HTR-8/SVneo (cell line): ENCODE measurements at regions not wholly inside any gene's neighbourhood (a gene's known extent, or its start where the extent isn't known, plus 50 kb on each side); places are given as distances from the start of the nearest gene placed in this dataset.
"Not testable (repeated sequence)": the region's sequence is repeated elsewhere in the genome, so short reads cannot be mapped to it uniquely, and the experiment has no call there.

Source experiments
- DNase-seq: peaks from one replicate; pipeline ENCODE4 v3.0.0; 2011; ENCODE audit warnings: low spot score, mixed read lengths; ENCODE audit not compliant: insufficient read length
- FAIRE-seq: peaks from 2 replicates; lab custom pipeline; 2011; peaks lifted over from hg19 to GRCh38; lab: Jason Lieb, UNC

- not testable (repeated sequence) for DNase-seq, FAIRE-seq
These were observed 855.2 kb upstream of the IGFBP7 start for GRCh38 chr4:57965431-57965830.

GRCh38 chr4:57945298-57945697, 835.1 kb upstream of the IGFBP7 start:
- no peak for FAIRE-seq
- DNase-seq, result no peak

GRCh38 chr4:57943682-57944081, 833.5 kb upstream of the IGFBP7 start:
- FAIRE-seq (no peak), DNase-seq (no peak)

GRCh38 chr4:57937326-57937725, 827.1 kb upstream of the IGFBP7 start:
- not testable (repeated sequence) for FAIRE-seq

GRCh38 chr4:57926311-57926710, 816.1 kb upstream of the IGFBP7 start:
- DNase-seq, result no peak
- FAIRE-seq, result no peak

More at GRCh38 chr4:57937326-57937725, 827.1 kb upstream of the IGFBP7 start:
- DNase-seq, result not testable (repeated sequence)

GRCh38 chr4:57924951-57925350, 814.8 kb upstream of the IGFBP7 start:
- no peak for DNase-seq
- FAIRE-seq, result no peak

GRCh38 chr4:57916479-57916878, 806.3 kb upstream of the IGFBP7 start:
- DNase-seq, result no peak
- FAIRE-seq, result no peak

GRCh38 chr4:57911203-57911602, 801.0 kb upstream of the IGFBP7 start:
- no peak for FAIRE-seq
- no peak for DNase-seq

- no peak for FAIRE-seq
- DNase-seq, result no peak
These were observed 800.0 kb upstream of the IGFBP7 start for GRCh38 chr4:57910151-57910550.

GRCh38 chr4:57905965-57906364, 795.8 kb upstream of the IGFBP7 start:
- DNase-seq (no peak), FAIRE-seq (no peak)

GRCh38 chr4:57877047-57877458, 766.9 kb upstream of the IGFBP7 start:
- no peak for FAIRE-seq

GRCh38 chr4:57875829-57876392, 765.7 kb upstream of the IGFBP7 start:
- DNase-seq (no peak), FAIRE-seq (no peak)

More at GRCh38 chr4:57877047-57877458, 766.9 kb upstream of the IGFBP7 start:
- DNase-seq, result no peak

GRCh38 chr4:57866468-57867171, 756.4 kb upstream of the IGFBP7 start:
- DNase-seq (no peak), FAIRE-seq (no peak)

GRCh38 chr4:57865264-57865663, 755.1 kb upstream of the IGFBP7 start:
- FAIRE-seq (no peak), DNase-seq (no peak)

- no peak for FAIRE-seq
These were observed 744.6 kb upstream of the IGFBP7 start for GRCh38 chr4:57854748-57855147.

GRCh38 chr4:57850141-57850540, 740.0 kb upstream of the IGFBP7 start:
- no peak for DNase-seq
- no peak for FAIRE-seq

More at GRCh38 chr4:57854748-57855147, 744.6 kb upstream of the IGFBP7 start:
- DNase-seq, result no peak

- FAIRE-seq (no peak), DNase-seq (no peak)
These were observed 721.9 kb upstream of the IGFBP7 start for GRCh38 chr4:57832083-57832482.

- no peak for DNase-seq
- no peak for FAIRE-seq
These were observed 679.5 kb upstream of the IGFBP7 start for GRCh38 chr4:57789666-57790065.

GRCh38 chr4:57777876-57778275, 667.7 kb upstream of the IGFBP7 start:
- DNase-seq (no peak), FAIRE-seq (no peak)

- DNase-seq (no peak), FAIRE-seq (no peak)
These were observed 664.5 kb upstream of the IGFBP7 start for GRCh38 chr4:57774681-57775080.

- no peak for FAIRE-seq
- DNase-seq, result no peak
These were observed 664.0 kb upstream of the IGFBP7 start for GRCh38 chr4:57774171-57774570.

GRCh38 chr4:57766341-57766740, 656.2 kb upstream of the IGFBP7 start:
- FAIRE-seq (no peak), DNase-seq (no peak)
